OCI-LY3 (cell line): ENCODE measurements at regions not wholly inside any gene's neighbourhood (a gene's known extent, or its start where the extent isn't known, plus 50 kb on each side); places are given as distances from the start of the nearest gene placed in this dataset.

Experiments used
- H2AFZ ChIP-seq: fragments of 200-600, 300-600 bp; shearing (Covaris generic); 2 replicates; pipeline ENCODE4 v1.6.0; 2014; ENCODE audit warnings: antibody characterized with exemption, low read depth, low read length
- H3K27ac ChIP-seq: fragments of 200-600, 300-600 bp; sonication (generic); 2 replicates; pipeline ENCODE4 v1.5.1; 2014; ENCODE audit warnings: mild to moderate bottlenecking, low read length, moderate library complexity, mixed read lengths
- H3K27me3 ChIP-seq: fragments of 200-600, 300-600 bp; sonication (generic); 2 replicates; pipeline ENCODE4 v1.6.1; 2014; ENCODE audit warnings: low read depth, low read length, mixed read lengths
- H3K36me3 ChIP-seq: fragments of 200-600, 300-600 bp; sonication (generic); replicated peaks from 2 replicates; pipeline ENCODE3; 2014; ENCODE audit warnings: low read depth, low read length, mixed read lengths
- H3K4me1 ChIP-seq: fragments of 300-600, 200-600 bp; sonication (generic); 2 replicates; pipeline ENCODE4 v1.6.1; 2014; ENCODE audit warnings: low read length, mixed read lengths
- H3K4me2 ChIP-seq: fragments of 200-600, 300-600 bp; sonication (generic); 2 replicates; pipeline ENCODE4 v1.6.1; 2014; ENCODE audit warnings: low read length, mixed read lengths
- H3K4me3 ChIP-seq: fragments of 300-600, 200-600 bp; sonication (generic); 2 replicates; pipeline ENCODE4 v1.5.1; 2014; ENCODE audit warnings: antibody characterized with exemption, mild to moderate bottlenecking, low read length, moderate library complexity
- H3K79me2 ChIP-seq: fragments of 300-600, 200-600 bp; shearing (Covaris generic); 2 replicates; pipeline ENCODE4 v1.6.1; 2014; ENCODE audit warnings: mild to moderate bottlenecking, low read length, mixed read lengths
- H3K9ac ChIP-seq: fragments of 300-600, 200-600 bp; shearing (Covaris generic); 2 replicates; pipeline ENCODE4 v1.6.0; 2014; ENCODE audit warnings: mild to moderate bottlenecking, low read length, moderate library complexity
- H3K9me3 ChIP-seq: fragments of 200-600, 300-600 bp; shearing (Covaris generic); 2 replicates; pipeline ENCODE4 v1.6.1; 2014; ENCODE audit warnings: low read length, mixed read lengths; ENCODE audit not compliant: insufficient read depth
- H4K20me1 ChIP-seq: fragments of 200-600, 300-600 bp; sonication (generic); 2 replicates; pipeline ENCODE4 v1.6.1; 2016; ENCODE audit warnings: low read length, mixed read lengths; ENCODE audit not compliant: insufficient read depth
- EZH2phosphoT487 ChIP-seq: fragments of 200-600 bp; shearing (Covaris generic); IDR thresholded peaks from 2 replicates; pipeline ENCODE4 v1.6.1; 2018; ENCODE audit warnings: antibody characterized with exemption, mixed run types, low read depth
- TF ChIP-seq, protein P1 (sequence below): fragments of 200-600, 300-600 bp; sonication (generic); IDR thresholded peaks from 2 replicates; pipeline ENCODE4 v1.5.1; 2014; ENCODE audit warnings: antibody characterized with exemption, low read length, low read depth

- H3K4me2 ChIP-seq: peak overlapping the region; percentile 19
- TF ChIP-seq EZH2phosphoT487: no peak
- TF ChIP-seq, protein P1, sequence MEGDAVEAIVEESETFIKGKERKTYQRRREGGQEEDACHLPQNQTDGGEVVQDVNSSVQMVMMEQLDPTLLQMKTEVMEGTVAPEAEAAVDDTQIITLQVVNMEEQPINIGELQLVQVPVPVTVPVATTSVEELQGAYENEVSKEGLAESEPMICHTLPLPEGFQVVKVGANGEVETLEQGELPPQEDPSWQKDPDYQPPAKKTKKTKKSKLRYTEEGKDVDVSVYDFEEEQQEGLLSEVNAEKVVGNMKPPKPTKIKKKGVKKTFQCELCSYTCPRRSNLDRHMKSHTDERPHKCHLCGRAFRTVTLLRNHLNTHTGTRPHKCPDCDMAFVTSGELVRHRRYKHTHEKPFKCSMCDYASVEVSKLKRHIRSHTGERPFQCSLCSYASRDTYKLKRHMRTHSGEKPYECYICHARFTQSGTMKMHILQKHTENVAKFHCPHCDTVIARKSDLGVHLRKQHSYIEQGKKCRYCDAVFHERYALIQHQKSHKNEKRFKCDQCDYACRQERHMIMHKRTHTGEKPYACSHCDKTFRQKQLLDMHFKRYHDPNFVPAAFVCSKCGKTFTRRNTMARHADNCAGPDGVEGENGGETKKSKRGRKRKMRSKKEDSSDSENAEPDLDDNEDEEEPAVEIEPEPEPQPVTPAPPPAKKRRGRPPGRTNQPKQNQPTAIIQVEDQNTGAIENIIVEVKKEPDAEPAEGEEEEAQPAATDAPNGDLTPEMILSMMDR: peak; percentile 51
- no peaks in the 10 kb centered on the region for H3K27me3 ChIP-seq
- H3K4me1 ChIP-seq: no peaks in the 10 kb centered on the region
- no peaks in the 10 kb centered on the region for H3K36me3 ChIP-seq
- H2AFZ ChIP-seq: no peak overlapping the region
- no peaks in the 10 kb centered on the region for H4K20me1 ChIP-seq
- H3K79me2 ChIP-seq: no peaks in the 10 kb centered on the region
- H3K9me3 ChIP-seq: no peaks in the 10 kb centered on the region
- H3K9ac ChIP-seq: no peak overlapping the region
- no peak overlapping the region for H3K27ac ChIP-seq
- H3K4me3 ChIP-seq: no peak overlapping the region
Observed at GRCh38 chr3:168952551-168952950, 711.0 kb downstream of the MECOM start.

DNA sequence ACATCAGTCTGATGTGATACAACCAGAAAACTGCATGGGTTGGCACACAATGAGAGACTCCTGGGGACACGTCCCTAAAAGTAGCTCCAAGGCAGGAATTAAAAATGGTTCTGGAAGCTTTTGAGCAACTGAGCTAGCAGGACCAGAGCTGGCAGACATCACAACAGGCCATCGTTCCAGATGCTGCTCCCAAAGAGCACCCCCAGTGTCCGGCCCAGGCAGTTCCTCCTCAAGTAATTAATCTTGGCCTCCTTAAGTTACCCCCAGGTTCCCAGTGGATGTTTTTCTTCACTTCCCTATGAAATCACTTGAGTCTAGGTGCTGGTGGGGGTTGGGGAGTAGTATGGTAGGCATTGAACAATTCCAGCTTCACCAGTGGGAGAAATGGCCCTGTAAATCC, 711.6 kb downstream of the MECOM start:
- Histone ChIP-seq H3K27ac (no peak overlapping the region), H3K9me3 (no peaks in the 10 kb centered on the region), H3K79me2 (no peaks in the 10 kb centered on the region), H3K4me3 (no peak overlapping the region), H3K9ac (no peak overlapping the region), H4K20me1 (no peaks in the 10 kb centered on the region), H3K4me2 (no peak overlapping the region), H3K4me1 (no peaks in the 10 kb centered on the region), H3K36me3 (no peaks in the 10 kb centered on the region), H3K27me3 (no peaks in the 10 kb centered on the region), H2AFZ (no peak overlapping the region)
- TF ChIP-seq EZH2phosphoT487: no peak
- TF ChIP-seq, protein P1: no peak

- Histone ChIP-seq H2AFZ (no peak overlapping the region), H3K4me2 (no peak overlapping the region), H3K9ac (no peak overlapping the region), H3K4me1 (no peaks in the 10 kb centered on the region), H3K4me3 (no peak overlapping the region), H3K9me3 (no peaks in the 10 kb centered on the region), H3K79me2 (no peaks in the 10 kb centered on the region), H3K27me3 (no peaks in the 10 kb centered on the region), H4K20me1 (no peaks in the 10 kb centered on the region), H3K36me3 (no peaks in the 10 kb centered on the region), H3K27ac (no peak overlapping the region)
- TF ChIP-seq, protein P1: no peak
- no peak for TF ChIP-seq EZH2phosphoT487
Observed at GRCh38 chr3:168951368-168951767, 712.1 kb downstream of the MECOM start.

DNA sequence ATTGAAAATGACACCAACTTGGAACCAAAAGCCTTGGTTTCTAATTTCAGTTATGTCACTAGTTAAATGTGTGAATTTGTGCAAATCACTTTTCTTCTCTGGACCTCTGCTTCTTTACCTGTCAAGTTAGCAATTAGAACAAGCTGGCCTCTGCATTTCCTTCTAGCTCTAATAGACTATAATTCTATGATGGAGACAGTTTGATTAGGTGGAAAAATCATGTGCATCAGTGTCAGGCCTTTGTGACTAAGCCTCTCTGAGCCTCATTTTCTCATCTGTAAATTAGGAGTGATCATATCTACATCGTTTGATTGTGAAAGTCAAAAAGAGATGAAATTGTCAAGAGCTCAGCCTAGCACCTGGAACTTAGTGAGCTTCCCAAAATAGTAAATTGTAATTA, 712.9 kb downstream of the MECOM start:
- H3K36me3 ChIP-seq: no peaks in the 10 kb centered on the region
- H3K9me3 ChIP-seq: no peaks in the 10 kb centered on the region
- no peak overlapping the region for H3K9ac ChIP-seq
- no peak overlapping the region for H3K4me2 ChIP-seq
- H4K20me1 ChIP-seq: no peaks in the 10 kb centered on the region
- H3K27me3 ChIP-seq: no peaks in the 10 kb centered on the region
- no peak overlapping the region for H3K27ac ChIP-seq
- H3K4me1 ChIP-seq: no peaks in the 10 kb centered on the region
- no peak overlapping the region for H2AFZ ChIP-seq
- H3K79me2 ChIP-seq: no peaks in the 10 kb centered on the region
- TF ChIP-seq EZH2phosphoT487: no peak
- TF ChIP-seq, protein P1: no peak
- no peak overlapping the region for H3K4me3 ChIP-seq
